Keratinocyte (primary cell): ENCODE measurements at regions not wholly inside any gene's neighbourhood (a gene's known extent, or its start where the extent isn't known, plus 50 kb on each side); places are given as distances from the start of the nearest gene placed in this dataset.

Experiments
- EZH2 ChIP-seq: IDR thresholded peaks from one replicate; pipeline ENCODE4 v1.6.1; 2012; ENCODE audit warnings: inconsistent platforms, mild to moderate bottlenecking, low read length, moderate library complexity
- TF ChIP-seq, protein P1 (sequence below), 3 experiments: IDR thresholded peaks in 1 of 3; conservative IDR thresholded peaks in 1 of 3; optimal IDR thresholded peaks in 1 of 3; 2 replicates in 2 of 3; 3 replicates in 1 of 3; pipeline versions ENCODE3 to v1.5.1; 2011; ENCODE audit warnings: low read length in 3 of 3, mild to moderate bottlenecking in 3 of 3, moderate library complexity in 2 of 3, control low read depth in 1 of 3, inconsistent platforms in 1 of 3; ENCODE audit not compliant: insufficient read depth in 2 of 3; ENCODE audit errors: extremely low read depth in 1 of 3

DNA sequence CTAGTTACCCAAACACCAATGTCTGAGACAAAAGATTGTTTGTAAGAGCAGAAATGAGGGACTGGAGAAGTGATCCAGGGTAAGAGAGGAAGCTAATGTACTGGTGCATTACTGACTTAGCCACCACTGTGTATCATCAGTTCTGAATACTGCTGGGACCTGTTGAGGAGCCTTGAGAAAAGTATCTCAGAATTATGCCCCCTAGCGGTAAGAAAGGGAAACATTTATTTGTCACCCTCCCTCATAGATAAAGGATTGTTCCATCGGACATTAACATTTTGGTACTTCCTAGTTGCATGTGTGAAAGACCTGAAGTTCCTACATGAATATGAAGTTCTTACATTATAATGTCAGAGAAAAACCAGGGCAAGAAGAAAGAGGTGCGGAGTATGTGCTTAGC lies 612.5 kb downstream of the FSCB start:
- TF ChIP-seq, protein P1, sequence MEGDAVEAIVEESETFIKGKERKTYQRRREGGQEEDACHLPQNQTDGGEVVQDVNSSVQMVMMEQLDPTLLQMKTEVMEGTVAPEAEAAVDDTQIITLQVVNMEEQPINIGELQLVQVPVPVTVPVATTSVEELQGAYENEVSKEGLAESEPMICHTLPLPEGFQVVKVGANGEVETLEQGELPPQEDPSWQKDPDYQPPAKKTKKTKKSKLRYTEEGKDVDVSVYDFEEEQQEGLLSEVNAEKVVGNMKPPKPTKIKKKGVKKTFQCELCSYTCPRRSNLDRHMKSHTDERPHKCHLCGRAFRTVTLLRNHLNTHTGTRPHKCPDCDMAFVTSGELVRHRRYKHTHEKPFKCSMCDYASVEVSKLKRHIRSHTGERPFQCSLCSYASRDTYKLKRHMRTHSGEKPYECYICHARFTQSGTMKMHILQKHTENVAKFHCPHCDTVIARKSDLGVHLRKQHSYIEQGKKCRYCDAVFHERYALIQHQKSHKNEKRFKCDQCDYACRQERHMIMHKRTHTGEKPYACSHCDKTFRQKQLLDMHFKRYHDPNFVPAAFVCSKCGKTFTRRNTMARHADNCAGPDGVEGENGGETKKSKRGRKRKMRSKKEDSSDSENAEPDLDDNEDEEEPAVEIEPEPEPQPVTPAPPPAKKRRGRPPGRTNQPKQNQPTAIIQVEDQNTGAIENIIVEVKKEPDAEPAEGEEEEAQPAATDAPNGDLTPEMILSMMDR (optimal IDR thresholded peaks at IDR 0.05 in 1 of 3, IDR thresholded peaks at IDR 0.05 in 1 of 3, conservative IDR thresholded peaks at IDR 0.05 in 1 of 3; ENCODE audit: extremely low read depth in 1 of 3, insufficient read depth in 2 of 3, low read length in 3 of 3) = peak; percentile 5 to 30 (median 26)
- no peak for TF ChIP-seq EZH2
